Keratinocyte (primary cell): ENCODE measurements at regions not wholly inside any gene's neighbourhood (a gene's known extent, or its start where the extent isn't known, plus 50 kb on each side); places are given as distances from the start of the nearest gene placed in this dataset.

Experiments used
- DNase-seq: peaks from one replicate; pipeline ENCODE4 v3.0.0-alpha.2; 2011; ENCODE audit warnings: low read depth, missing footprints, low spot score
- FAIRE-seq: peaks from 2 replicates; lab custom pipeline; 2011; peaks lifted over from hg19 to GRCh38; lab: Jason Lieb, UNC
- H2AFZ ChIP-seq: 2 replicates; pipeline ENCODE4 v1.6.0; 2012; ENCODE audit warnings: low read length, control low read depth, inconsistent platforms; ENCODE audit not compliant: control insufficient read depth
- H3K27ac ChIP-seq: 2 replicates; pipeline ENCODE4 v1.5.1; 2011; ENCODE audit warnings: low read length; ENCODE audit not compliant: control insufficient read depth, insufficient read depth
- H3K27me3 ChIP-seq: 3 replicates; pipeline ENCODE4 v1.6.0; 2011; ENCODE audit warnings: low read length; ENCODE audit not compliant: control insufficient read depth, insufficient read depth; ENCODE audit errors: extremely low read depth
- H3K36me3 ChIP-seq, 2 experiments: 2 replicates in 1 of 2; 3 replicates in 1 of 2; pipeline ENCODE4 v1.5.1; 2011; ENCODE audit warnings: low read length in 2 of 2, mild to moderate bottlenecking in 1 of 2; ENCODE audit not compliant: control insufficient read depth in 2 of 2, insufficient read depth in 2 of 2; ENCODE audit errors: extremely low read depth in 1 of 2
- H3K4me1 ChIP-seq: 3 replicates; pipeline ENCODE4 v1.5.1; 2011; ENCODE audit warnings: low read length; ENCODE audit not compliant: control insufficient read depth, insufficient read depth; ENCODE audit errors: extremely low read depth
- H3K4me2 ChIP-seq: 3 replicates; pipeline ENCODE4 v1.6.0; 2011; ENCODE audit warnings: low read depth, low read length; ENCODE audit not compliant: control insufficient read depth, insufficient read depth; ENCODE audit errors: extremely low read depth
- H3K4me3 ChIP-seq, 3 experiments: fragments of 200-600 bp in 1 of 3; sonication (generic) in 1 of 3; 2 replicates in 2 of 3; 3 replicates in 1 of 3; pipeline ENCODE4 v1.5.1; 2011 to 2016; ENCODE audit warnings: low read length in 3 of 3, mild to moderate bottlenecking in 3 of 3, control low read depth in 2 of 3, inconsistent platforms in 1 of 3, low read depth in 1 of 3, mixed read lengths in 1 of 3, mixed run types in 1 of 3, moderate library complexity in 1 of 3; ENCODE audit not compliant: control insufficient read depth in 2 of 3, insufficient read depth in 2 of 3; ENCODE audit errors: extremely low read depth in 1 of 3
- H3K79me2 ChIP-seq: 2 replicates; pipeline ENCODE4 v1.6.0; 2012; ENCODE audit warnings: low read length; ENCODE audit not compliant: control insufficient read depth, insufficient read depth
- H3K9ac ChIP-seq: 3 replicates; pipeline ENCODE4 v1.6.0; 2011; ENCODE audit warnings: low read length; ENCODE audit not compliant: control insufficient read depth, insufficient read depth; ENCODE audit errors: extremely low read depth
- H3K9me1 ChIP-seq: 3 replicates; pipeline ENCODE4 v1.6.0; 2011; ENCODE audit warnings: low read length; ENCODE audit not compliant: control insufficient read depth, insufficient read depth; ENCODE audit errors: extremely low read depth
- H3K9me3 ChIP-seq: 2 replicates; pipeline ENCODE4 v1.5.1; 2012; ENCODE audit warnings: low read depth, low read length; ENCODE audit not compliant: control insufficient read depth
- H4K20me1 ChIP-seq: 3 replicates; pipeline ENCODE4 v1.6.0; 2011; ENCODE audit warnings: low read length; ENCODE audit not compliant: control insufficient read depth, insufficient read depth; ENCODE audit errors: extremely low read depth
- CTCF ChIP-seq, 3 experiments: IDR thresholded peaks in 1 of 3; conservative IDR thresholded peaks in 1 of 3; optimal IDR thresholded peaks in 1 of 3; 2 replicates in 2 of 3; 3 replicates in 1 of 3; pipeline versions ENCODE3 to v1.5.1; 2011; ENCODE audit warnings: low read length in 3 of 3, mild to moderate bottlenecking in 3 of 3, moderate library complexity in 2 of 3, control low read depth in 1 of 3, inconsistent platforms in 1 of 3; ENCODE audit not compliant: insufficient read depth in 2 of 3; ENCODE audit errors: extremely low read depth in 1 of 3
- EZH2 ChIP-seq: IDR thresholded peaks from one replicate; pipeline ENCODE4 v1.6.1; 2012; ENCODE audit warnings: inconsistent platforms, mild to moderate bottlenecking, low read length, moderate library complexity
- dilution Hi-C: fragments of 300-500 bp; cut with MboI; formaldehyde crosslinking; loops from one replicate; pipeline ENCODE4 v1.7.0; 2020; ENCODE audit warnings: low sequenced_read_pairs; ENCODE audit not compliant: extremely low pct_ligation_motif_present

DNA sequence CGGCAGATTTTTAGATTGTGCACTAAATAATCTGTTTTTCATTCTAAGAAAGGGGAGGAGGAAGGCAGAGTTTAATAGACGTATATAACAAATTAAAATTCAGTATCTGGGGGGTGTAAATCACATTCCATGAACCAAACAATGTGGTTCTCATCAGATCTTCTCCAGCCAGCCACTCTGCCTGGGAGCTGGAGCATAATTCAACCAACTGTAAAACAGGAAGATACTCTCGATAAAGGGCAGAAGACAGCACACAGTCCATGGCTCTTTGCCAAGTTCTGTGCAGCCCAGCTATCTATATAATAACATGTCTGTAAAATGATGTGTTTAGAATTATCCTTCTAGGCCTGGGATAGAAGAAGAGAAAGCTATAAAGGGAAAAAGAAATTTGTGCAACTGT lies 289.9 kb upstream of the ZFP64 start:
- Histone ChIP-seq H3K4me2 (no peak overlapping the region), H3K9ac (no peak overlapping the region), H3K9me3 (no peaks in the 10 kb centered on the region), H4K20me1 (no peaks in the 10 kb centered on the region), H3K4me1 (no peaks in the 10 kb centered on the region), H3K27me3 (no peaks in the 10 kb centered on the region), H3K4me3 (no peak overlapping the region), H3K36me3 (no peaks in the 10 kb centered on the region), H2AFZ (no peak overlapping the region), H3K79me2 (no peaks in the 10 kb centered on the region), H3K9me1 (no peaks in the 10 kb centered on the region), H3K27ac (no peak overlapping the region)
- dilution Hi-C loops: no loop called here
- no peak for FAIRE-seq
- TF ChIP-seq CTCF (optimal IDR thresholded peaks at IDR 0.05 in 1 of 3, IDR thresholded peaks at IDR 0.05 in 1 of 3, conservative IDR thresholded peaks at IDR 0.05 in 1 of 3; ENCODE audit: extremely low read depth in 1 of 3, insufficient read depth in 2 of 3, low read length in 3 of 3): no peak
- no peak for TF ChIP-seq EZH2
- DNase-seq: no peak

GRCh38 chr20:52476074-52476750 lies 284.6 kb upstream of the ZFP64 start:
- H2AFZ ChIP-seq: no peak overlapping the region
- H3K9ac ChIP-seq: no peak overlapping the region
- H3K4me2 ChIP-seq: no peak overlapping the region
- no peak overlapping the region for H3K27ac ChIP-seq
- DNase-seq (no peak), FAIRE-seq (no peak)
- H3K9me3 ChIP-seq: no peaks in the 10 kb centered on the region
- no peaks in the 10 kb centered on the region for H3K4me1 ChIP-seq
- no peaks in the 10 kb centered on the region for H3K27me3 ChIP-seq
- H3K9me1 ChIP-seq: no peaks in the 10 kb centered on the region
- no peaks in the 10 kb centered on the region for H3K36me3 ChIP-seq
- no peak overlapping the region for H3K4me3 ChIP-seq
- TF ChIP-seq EZH2 (no peak), CTCF (optimal IDR thresholded peaks at IDR 0.05 in 1 of 3, IDR thresholded peaks at IDR 0.05 in 1 of 3, conservative IDR thresholded peaks at IDR 0.05 in 1 of 3; ENCODE audit: extremely low read depth in 1 of 3, insufficient read depth in 2 of 3, low read length in 3 of 3) (no peak)
- no peaks in the 10 kb centered on the region for H3K79me2 ChIP-seq
- dilution Hi-C loops: no loop called here
- H4K20me1 ChIP-seq: no peaks in the 10 kb centered on the region
